HG02938 (cell line): ENCODE measurements at regions not wholly inside any gene's neighbourhood (a gene's known extent, or its start where the extent isn't known, plus 50 kb on each side); places are given as distances from the start of the nearest gene placed in this dataset.

Source experiments
- ATAC-seq: cut with Tn5 transposase; IDR thresholded peaks from one replicate; pipeline ENCODE4 v1.9.1; 2021; ENCODE audit warnings: mild to moderate bottlenecking, moderate library complexity; ENCODE audit not compliant: unreplicated experiment

DNA sequence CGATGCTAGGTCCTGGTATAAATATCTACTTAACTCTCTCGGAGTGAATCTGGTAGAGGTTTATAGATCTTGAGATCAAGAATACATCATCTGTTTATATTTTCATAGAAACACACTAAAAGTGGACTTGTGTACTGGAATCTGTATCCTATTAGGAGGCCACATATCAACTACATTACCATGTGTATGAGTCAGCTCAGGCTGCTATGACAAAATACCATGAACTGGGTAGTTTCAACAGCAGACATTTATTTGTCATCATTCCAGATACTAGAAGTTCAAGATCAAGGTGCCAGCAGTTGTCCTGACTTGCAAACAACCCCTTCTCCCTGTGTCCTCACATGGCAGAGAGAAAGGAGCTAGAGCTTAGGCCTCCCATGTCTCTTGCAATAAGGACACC lies 113.9 kb upstream of the PFKP start:
- ATAC-seq: no peak

DNA sequence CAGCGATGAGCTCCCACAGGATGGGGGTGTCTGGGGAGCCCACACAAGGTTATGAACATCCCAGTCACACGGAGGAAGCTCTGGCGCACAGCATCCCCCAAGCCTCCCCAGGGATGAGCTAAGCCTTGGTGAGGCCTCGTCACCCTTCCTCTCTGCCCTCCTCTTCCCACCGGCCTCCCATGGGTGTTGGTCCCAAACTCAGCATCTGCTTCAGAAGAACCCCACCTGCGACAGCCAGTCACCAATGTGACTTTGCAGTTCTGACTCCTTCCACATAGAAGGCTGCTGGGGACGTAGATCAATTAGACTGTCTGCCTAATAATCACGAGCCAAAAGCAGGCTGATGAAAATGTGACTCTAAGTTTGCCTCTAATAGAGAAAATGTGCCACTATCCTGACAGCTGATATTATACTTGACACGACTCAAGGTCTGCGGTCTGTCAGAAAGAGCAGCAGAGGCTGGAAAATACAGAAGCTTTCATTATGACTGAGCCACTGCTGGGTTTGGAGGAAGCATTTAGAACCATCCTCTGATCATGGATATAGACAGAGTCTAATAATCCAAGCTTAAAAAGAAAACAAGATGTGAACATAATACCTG lies 116.0 kb upstream of the PFKP start:
- ATAC-seq: no peak

DNA sequence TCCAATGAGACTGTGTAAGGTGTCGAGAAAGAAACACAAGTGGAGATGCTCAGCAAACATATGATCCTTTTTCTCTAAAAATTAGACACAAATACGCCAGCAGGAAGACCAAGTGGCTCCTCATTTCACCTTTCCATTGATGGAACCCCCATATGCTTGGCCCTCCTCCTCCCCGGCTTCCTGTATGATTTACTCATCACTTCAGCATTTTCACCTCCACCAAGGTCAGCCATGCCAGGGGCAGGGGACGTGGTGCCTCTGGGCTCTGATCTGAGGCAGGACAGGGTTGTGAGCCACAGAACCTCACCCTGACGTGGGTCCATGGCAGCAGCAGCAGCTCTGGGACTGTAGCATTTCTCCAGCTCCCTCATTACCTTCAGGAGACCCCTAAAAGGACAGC lies 116.8 kb upstream of the PFKP start:
- no peak for ATAC-seq

DNA sequence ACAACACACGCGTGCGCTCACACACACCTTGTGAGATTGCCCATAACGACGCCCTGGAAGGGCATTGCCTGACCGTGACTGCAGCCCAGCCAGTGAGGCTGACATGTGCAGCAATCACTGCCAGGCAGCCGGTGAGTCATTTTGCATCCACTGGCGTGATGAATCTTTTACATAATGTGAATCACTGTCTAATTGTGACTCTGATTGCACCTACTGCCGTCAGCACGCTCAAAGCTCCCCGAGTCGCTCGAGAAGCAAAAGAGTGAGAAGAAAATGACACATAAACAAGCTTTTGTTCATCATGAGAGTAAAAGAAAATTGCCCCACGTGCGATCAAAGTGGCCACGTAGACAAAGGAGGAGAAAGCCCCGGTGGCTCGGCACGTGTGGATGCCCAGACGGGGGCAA lies 117.4 kb upstream of the PFKP start:
- peak; percentile 63 for ATAC-seq

DNA sequence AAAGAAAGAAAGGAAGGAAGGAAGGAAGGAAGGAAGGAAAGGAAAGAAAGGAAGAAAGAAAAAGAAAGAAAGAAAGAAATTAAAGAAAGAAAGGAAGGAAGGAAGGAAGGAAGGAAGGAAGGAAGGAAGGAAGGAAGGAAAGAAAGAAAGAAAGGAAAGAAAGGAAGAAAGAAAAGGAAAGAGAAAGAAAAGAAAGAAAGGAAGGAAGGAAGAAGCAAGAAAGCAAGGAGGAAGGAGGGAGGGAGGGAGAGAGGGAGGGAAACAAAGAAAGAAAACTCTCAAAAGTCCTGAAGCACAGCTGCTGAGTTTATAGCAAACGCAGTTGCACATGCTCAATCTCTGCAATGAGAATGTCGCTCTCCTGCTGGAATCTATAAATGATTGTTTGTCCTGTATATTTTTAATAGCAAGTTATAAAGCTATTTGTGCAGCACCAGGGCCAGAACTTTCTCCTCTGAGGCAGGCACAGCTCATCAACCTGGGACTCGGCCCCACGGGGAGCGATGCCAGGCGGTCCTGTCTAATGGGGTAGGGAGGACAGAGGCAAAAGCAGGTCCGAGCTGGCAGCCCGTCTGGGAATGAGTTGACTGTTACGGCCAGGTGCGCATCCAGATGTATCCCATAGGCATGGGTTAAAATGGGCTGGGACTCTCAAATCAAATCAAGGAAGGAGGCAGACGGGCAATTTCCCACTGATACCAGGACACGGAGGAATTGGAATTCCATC lies 118.0 kb upstream of the PFKP start:
- ATAC-seq: no peak

DNA sequence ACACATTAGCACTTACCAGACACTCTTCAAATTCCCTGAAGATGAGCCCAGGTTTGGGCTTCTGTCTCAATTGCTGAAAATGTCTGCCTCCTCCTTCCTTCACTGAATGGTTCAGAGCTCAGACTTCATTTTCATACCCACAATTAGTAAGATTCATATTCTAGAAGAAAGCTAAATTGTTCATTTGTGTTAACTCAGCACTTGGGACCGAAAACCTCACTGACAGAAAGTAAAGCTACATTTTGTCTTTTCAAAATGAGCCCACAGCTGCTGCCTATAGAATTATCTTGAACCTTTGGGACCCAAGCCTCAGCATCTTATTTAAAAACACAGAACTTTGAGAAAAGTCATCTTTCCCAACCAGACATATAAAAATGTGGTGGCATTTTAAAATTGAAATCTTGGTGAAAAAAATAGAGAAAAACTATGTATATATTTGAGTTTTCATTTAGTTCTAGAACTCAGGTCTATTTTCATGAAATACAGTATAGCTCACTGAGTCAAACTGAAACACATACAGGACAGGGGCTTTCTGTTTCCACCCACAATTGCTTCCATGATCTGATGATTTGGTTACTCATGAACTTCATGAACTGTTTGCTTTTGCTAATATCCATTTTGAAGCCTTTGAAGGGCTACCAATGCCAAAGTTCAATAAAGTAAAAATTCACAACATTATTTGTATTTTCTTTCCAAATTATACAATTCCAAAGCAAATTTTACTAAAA lies 119.1 kb upstream of the PFKP start:
- ATAC-seq: peak; percentile 80

DNA sequence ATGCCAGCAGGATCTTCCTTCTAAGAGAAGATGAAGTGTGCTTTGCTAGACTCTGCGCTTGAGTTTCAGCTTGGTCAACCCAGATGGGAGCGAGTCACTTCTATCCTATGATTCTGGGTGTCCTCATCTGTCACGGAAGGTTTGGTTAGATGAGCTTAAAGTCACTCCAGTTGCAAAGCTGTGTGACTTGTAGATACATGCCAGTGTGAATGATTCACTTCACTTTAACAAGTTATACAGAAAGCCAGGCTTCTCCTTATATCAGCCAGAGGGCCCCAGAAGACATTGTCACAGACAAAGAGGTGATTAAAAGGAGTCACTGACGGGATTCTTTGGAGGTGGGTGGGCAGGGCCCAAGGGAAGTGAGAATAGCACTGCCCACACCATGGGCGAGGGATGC lies 122.6 kb upstream of the PFKP start:
- ATAC-seq: no peak

DNA sequence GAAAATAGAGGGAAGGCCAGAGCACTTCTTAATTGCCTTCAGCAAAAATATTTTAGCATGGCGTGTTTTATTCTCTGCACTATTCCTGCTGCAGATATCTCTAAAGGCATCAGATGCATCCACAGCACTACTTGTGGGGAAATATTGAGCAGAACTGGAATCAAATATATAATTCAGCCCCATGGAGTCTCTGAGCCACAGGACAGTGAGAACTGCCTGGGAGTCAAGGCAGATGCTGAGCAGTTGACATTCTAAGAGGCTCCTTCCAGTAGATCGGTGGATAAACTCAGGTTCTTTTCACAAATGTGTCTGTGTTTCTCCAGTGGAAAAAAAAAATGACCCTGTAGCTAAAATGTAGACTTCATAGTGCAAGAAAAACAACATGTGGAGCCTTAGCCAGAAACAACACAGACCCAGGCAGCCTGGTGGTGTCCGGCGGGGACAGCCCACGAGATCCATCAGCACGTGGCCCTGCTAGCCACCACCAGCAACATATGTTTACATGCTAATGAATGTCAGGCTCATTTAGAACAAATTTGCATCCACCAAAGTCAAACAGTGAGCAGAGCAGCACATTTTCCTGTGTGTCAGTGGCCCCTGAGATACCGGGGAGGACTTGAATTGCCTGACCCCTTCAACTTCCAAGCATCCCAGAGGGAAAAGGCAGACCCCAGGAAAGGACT lies 123.3 kb upstream of the PFKP start:
- no peak for ATAC-seq

DNA sequence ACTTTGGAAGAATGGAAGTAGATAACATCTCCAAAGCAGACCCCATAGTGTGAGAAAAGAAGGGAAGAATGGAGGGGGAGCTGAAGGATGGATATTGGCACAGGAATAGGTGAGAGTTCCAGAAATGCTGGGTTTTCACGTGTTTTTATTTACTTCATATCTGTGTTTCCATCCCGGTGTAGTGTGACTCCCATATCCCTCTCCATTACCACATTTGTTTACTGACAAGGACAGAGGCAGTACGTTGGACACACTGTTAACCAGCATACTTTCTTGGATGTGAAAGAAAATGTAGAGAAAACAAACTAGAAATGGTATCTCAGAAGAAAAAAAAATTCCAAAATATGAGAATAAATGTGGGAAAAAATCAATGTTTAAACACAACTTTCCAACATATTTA lies 124.4 kb upstream of the PFKP start:
- no peak for ATAC-seq

DNA sequence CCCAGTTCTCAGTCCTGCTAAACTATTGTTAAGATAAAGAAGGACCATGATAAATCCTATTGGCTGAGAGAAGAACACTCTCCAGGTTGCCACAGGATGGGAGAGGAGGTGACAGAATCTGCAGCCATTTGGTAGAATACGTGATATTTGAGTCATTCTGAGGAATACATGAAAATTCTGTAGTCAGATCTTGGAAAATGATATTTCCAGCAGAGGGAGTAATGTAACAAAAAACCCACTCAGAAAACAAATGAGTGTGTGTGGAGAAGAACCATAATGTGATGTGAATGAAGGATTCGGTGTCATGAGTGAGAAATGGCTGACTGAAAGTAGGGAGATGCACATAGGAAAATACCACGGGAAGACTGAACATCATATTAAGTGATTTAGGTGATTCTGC lies 128.5 kb upstream of the PFKP start:
- ATAC-seq: no peak

DNA sequence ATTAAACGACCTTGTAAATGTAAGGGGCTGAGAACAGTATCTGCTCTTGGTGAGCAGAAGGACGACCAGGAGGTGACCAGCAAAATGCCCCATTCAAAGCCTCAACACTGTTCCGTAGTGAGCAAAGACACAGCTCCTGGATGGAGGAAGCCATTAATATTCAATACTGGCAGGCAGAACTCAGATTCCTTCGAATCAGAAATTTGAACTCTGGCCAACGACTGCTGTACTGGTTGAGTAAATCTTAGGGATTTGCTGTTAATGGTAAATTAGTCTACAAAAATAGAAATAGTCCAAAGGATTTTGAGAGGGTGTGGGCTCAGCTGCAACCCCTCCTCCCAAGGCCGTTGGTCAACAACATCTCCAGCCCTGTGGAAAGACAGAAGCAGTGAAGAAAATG lies 130.5 kb upstream of the PFKP start:
- ATAC-seq: no peak

DNA sequence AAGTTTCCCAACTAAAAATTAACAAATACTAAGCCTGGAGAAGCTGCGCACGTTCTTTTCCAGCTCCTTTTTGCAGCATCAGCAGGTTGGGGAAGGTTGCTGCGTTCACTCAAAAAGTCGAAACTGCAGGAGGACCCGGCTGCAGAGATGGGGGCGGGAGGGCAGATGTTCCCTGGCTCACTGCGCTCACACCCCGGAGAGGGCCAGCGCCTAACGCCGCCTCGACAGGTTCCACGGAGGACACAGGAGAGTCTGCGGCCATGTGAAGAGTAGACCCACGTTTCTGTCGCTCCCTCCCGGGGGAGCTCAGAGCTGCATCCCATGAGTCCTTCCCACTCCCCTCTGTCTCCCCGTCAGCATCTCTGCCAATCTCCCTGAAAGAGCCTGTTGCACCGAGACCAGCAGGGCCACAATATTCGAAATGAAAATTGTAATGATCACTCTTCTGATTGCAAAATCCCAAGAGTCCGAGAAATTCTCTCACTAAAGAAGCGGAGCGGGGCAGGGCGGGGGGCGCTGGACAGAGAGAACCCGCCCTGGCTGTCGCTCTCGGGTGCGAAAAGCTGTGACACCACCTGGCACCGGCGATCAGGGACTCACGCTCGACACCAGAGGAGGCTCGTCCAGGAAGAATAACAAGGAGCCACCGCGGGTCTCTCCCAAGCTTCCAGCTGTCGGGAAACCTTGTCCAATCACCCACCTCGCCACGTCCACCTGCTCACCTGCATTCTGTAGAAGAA lies 131.5 kb upstream of the PFKP start:
- ATAC-seq: no peak

DNA sequence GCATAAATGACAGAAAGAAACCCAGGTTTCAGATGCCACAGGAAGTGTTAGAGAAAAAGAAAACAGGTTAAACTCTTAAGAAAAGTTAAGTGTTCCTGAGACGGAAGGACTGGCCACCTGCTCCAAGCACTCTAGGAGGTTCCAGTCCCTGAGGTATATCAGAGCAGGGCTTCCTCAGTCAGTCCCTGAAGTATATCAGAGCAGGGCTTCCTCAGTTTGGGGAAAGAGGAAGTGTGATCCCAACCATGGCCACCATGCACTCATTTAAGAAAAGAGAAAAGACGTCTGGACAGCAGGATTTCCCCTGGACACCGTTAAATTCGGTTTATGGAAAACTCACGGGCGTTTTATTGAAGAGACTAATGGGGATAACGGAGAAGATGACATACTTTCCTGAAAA lies 133.4 kb upstream of the PFKP start:
- no peak for ATAC-seq

DNA sequence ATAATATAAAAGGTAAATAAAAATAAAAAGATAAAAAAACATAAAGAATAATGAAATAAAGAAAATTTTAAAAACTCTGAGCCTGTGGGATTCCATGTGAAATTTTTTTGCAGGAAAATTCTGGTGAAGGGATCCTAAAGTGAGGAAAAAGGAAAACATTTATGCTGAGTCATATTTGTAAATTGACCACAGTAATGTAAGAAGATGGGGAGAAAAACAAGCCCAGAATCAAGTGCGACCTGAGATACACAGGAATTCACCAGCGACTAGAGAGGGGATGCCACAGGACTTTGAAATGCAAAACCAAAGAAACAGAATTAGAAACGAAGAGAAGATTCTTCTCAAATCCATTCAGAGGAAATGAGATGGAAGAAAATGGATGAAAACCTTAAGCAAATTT lies 133.8 kb upstream of the PFKP start:
- ATAC-seq: no peak

DNA sequence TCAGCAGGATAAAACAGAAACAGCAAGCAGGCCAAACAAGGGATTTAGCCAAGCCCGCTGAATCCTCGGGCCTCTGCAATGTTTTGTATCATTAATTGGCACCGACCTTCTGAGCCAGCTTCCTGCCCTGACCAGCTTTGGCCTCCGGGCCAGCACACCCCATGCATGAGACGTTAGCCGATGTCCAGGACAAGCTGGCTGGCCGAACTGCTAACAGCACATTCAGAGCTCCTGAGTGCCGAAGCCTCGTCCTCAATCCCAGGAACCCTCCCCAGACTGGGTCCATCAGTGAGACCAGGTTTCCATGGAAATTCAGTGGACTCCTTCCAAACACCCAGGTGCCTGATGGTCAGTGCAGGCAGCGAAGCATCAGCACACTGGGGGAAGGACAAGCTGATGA lies 134.3 kb upstream of the PFKP start:
- no peak for ATAC-seq

DNA sequence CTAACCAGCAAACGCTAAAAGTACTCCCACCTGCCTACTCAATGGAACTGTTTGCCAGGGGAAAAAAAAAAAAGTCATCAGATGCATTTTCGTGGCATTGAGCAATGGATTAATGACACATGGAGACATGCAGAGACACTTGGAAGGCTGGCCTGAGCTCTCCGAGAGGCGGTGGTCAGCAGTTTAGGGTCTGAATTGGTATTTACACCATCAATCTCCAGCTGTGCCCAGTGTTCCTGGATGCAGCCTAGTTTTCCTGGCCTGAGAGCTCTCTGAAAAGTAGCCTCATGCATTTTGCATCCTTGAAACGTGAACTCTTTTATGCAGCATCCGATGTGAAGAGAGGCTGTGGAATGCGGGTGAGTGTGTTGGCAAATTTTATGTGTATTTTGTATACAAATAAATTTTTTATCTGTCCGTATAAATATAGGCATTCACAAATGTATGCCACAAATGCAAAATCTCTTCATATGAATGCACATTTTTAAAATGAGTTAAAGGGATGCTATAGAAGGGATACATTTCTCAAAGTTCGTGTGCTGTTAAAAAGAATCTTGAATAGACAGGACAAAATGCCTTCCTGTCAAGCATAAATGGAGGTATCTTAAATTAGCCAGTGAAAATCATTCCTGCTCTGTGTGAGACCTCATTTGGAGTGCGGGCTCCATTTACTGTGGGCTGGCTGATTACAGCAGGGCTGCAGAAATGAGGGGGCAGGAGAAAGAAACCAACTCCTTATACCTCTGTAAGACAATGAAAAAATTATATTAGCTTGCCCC lies 137.7 kb upstream of the PFKP start:
- ATAC-seq: no peak

DNA sequence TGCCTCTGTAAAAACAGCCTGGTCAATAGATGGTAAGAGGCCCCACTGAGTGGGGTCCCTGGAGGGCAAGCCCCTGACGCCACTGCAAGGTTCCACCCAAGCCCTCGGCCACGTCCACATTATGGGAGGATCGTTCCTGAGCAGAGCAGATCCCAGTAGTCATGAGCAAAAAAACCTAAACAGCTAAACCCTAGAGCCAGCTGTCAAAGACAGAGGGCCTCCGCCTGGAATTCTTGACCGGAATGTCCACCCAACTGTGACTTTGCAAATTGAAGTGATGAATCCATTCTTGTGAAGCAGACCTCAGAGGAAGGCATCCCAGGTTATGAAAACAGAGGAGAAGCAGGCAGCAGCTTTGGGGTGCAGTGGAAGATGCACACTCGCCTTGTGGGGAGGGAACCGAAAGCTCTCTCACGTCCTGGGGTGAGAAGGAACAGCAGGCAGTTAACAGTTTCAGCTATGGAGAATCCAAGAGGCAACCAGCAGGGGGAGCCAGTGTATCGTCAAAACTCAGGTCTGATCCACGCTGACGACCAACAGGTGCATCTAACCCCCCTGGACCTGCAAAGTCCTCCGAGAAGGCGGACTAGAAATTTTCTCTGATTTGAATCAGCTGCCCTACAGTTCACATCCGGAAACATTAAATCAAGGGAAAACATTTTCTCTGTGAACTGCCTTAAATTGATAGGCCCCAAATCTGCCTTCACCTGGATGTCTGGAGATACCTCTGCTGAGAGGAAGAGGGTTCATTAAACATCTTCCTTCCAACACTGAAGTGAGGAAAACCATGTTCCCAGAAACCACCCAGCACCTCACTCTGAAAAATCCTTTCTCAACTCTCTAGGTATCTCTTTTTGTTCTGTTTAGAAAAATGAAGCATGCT lies 139.1 kb upstream of the PFKP start:
- ATAC-seq: peak; percentile 94

DNA sequence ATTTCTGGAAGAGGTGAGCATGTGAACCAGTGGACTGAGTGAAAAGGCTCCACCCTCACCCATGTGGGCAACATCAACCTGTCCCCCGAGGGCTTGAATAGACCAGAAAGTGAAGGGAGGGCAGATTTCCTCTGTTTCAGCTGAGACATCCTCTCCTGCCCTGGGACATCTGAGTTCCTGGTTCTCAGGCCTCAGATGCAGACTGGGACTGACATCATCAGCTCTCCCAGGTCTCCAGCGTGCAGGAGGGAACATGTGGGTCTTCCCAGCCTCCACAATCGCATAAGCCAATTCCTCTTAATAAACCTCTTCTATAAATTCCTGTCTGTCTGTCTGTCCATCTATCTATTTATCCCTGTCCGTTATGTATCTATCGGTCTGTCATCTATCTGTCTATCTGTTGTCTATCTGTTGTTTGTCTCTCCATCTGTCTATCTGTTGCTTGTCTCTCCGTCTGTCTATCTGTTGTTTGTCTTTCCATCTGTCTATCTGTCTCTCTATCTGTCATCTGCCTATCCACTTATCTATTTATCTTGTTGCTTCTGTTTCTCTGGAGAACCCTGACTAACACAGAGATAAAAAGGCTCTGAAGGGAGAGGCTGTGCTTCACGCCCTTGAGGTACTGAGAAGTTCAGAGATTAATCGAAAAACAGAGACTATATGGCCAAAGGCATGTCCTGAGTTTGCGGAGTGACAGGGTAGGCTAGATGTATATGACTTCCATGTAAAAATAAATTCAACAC lies 140.3 kb upstream of the PFKP start:
- ATAC-seq: no peak

DNA sequence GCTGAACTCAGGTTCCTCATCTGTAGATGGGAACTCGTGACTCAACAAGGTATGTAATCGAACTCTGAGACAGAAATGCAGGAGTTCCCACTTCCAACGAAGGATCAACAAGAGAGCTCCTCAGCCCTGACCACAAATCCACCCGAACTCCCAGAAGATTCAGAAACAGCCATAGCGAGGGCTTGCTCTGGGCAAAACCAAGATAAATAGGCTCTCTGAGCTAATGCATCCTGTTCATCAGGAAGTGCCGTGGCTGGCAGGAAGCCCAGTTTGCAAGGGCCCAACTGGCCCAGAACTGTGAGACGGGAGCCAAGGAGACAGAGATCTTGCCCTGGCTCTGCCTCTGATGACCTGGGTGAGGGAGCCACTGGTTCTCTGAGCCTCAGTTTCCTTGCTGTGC lies 141.7 kb upstream of the PFKP start:
- ATAC-seq: no peak
